IPS-18a (cell line): ENCODE measurements at regions not wholly inside any gene's neighbourhood (a gene's known extent, or its start where the extent isn't known, plus 50 kb on each side); places are given as distances from the start of the nearest gene placed in this dataset.

ENCODE experiments used
- H3K27ac ChIP-seq: one replicate; pipeline ENCODE4 v1.5.1; 2013; ENCODE audit warnings: low read length
- H3K27me3 ChIP-seq: one replicate; pipeline ENCODE4 v1.6.1; 2013; ENCODE audit warnings: mild to moderate bottlenecking, low read length; ENCODE audit not compliant: control insufficient read depth, insufficient read depth
- H3K36me3 ChIP-seq: one replicate; pipeline ENCODE4 v1.6.1; 2013; ENCODE audit warnings: low read depth, low read length; ENCODE audit not compliant: control insufficient read depth
- H3K4me1 ChIP-seq: one replicate; pipeline ENCODE4 v1.6.1; 2013; ENCODE audit warnings: low read depth, low read length; ENCODE audit not compliant: control insufficient read depth
- H3K4me3 ChIP-seq: one replicate; pipeline ENCODE4 v1.5.1; 2013; ENCODE audit warnings: low read length
- H3K9ac ChIP-seq: one replicate; pipeline ENCODE4 v1.6.1; 2013; ENCODE audit warnings: mild to moderate bottlenecking, low read length, moderate library complexity
- H3K9me3 ChIP-seq: one replicate; pipeline ENCODE4 v1.6.1; 2013; ENCODE audit warnings: low read depth, low read length; ENCODE audit not compliant: control insufficient read depth

- peaks cover 3% of the 10 kb centered on the region for H3K9me3 ChIP-seq
- H3K36me3 ChIP-seq: no peaks in the 10 kb centered on the region
- H3K4me1 ChIP-seq: peaks cover 2% of the 10 kb centered on the region
- H3K27me3 ChIP-seq: no peaks in the 10 kb centered on the region
- no peak overlapping the region for H3K9ac ChIP-seq
- no peak overlapping the region for H3K27ac ChIP-seq
- no peak overlapping the region for H3K4me3 ChIP-seq
Measured at GRCh38 chr4:189261475-189261874, 679.2 kb upstream of the FRG1 start.

DNA sequence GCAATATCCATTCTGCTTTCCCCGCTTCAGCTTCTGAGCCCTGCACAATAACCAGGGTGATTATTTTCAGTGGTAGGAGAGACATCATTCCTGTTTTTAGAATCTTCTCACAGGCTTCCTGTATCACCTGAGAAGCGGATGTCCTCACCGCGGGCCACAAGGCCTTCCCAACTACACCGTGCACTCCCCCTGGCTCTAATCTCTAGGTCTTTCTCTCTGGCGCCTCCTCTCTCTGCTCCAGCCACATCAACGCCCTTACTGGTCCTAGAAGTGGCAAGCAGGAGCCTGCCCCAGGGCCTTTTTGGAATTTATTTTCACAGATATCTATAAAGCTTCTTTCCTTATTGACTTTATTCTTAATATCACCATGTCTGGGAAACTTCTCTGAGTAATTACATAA is 675.2 kb upstream of the FRG1 start:
- Histone ChIP-seq H3K9me3 (peaks cover 3% of the 10 kb centered on the region), H3K27me3 (no peaks in the 10 kb centered on the region), H3K9ac (no peak overlapping the region), H3K4me1 (no peaks in the 10 kb centered on the region), H3K36me3 (no peaks in the 10 kb centered on the region), H3K27ac (no peak overlapping the region), H3K4me3 (no peak overlapping the region)

DNA sequence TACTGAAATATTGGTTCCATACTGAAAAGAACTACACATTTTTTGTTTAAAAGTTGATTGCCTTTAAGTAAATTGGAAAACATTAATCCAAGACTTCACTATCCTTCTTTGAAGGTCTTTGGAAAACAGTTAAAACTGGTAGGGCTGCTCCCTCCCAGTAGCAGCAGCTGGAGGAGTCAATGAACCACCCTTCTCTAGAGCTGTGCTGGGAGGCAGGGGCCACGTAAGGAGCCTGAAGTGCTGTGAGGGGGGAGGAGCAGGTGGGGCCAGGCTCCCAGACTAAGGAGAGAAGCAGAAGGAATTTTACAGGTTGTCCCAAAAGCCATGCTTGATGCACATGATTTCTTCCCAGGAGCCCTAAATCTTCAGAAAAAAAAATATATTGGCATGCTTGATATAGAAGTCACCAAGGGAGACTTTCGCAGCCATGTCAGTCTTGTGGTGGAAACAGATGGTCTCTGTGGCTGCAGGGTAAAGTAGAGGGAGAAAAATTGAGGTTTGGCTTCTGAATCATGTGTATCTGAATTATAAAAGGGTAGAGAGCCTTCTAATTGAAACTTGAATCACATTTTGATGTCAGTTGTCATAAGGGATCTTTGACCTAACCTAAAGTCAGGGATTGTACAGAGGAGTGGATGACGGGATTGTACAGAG is 673.2 kb upstream of the FRG1 start:
- Histone ChIP-seq H3K4me1 (no peaks in the 10 kb centered on the region), H3K36me3 (no peaks in the 10 kb centered on the region), H3K27me3 (no peaks in the 10 kb centered on the region), H3K27ac (no peak overlapping the region), H3K9me3 (no peaks in the 10 kb centered on the region), H3K4me3 (no peak overlapping the region), H3K9ac (no peak overlapping the region)

- no peaks in the 10 kb centered on the region for H3K27me3 ChIP-seq
- no peak overlapping the region for H3K27ac ChIP-seq
- H3K4me3 ChIP-seq: no peak overlapping the region
- H3K9ac ChIP-seq: no peak overlapping the region
- H3K4me1 ChIP-seq: no peaks in the 10 kb centered on the region
- H3K36me3 ChIP-seq: no peaks in the 10 kb centered on the region
- no peaks in the 10 kb centered on the region for H3K9me3 ChIP-seq
Measured at GRCh38 chr4:189278597-189279165, 662.0 kb upstream of the FRG1 start.

GRCh38 chr4:189279188-189279587 is 661.5 kb upstream of the FRG1 start:
- no peaks in the 10 kb centered on the region for H3K27me3 ChIP-seq
- no peak overlapping the region for H3K9ac ChIP-seq
- H3K4me1 ChIP-seq: no peaks in the 10 kb centered on the region
- H3K4me3 ChIP-seq: no peak overlapping the region
- no peaks in the 10 kb centered on the region for H3K9me3 ChIP-seq
- no peaks in the 10 kb centered on the region for H3K36me3 ChIP-seq
- no peak overlapping the region for H3K27ac ChIP-seq

DNA sequence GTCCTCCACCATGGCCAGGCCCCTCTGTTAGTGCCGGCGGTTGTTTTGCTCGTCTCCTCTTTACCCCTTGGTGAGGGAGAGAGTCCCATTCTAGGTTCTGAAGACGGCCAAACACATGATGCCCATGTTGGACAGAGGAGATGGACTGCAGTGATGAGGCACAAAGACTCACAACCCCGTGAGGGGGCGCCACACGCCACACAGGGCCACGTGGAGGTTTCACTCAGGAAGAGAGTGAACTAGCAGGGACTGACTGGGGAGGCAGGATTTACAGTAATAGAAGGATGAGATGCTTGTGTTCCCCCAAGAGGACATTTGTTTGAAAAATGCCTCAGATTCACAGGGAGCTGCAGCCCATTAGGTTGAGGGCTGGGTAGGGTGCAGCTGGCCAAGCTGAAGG is 655.3 kb upstream of the FRG1 start:
- H3K27ac ChIP-seq: no peak overlapping the region
- H3K9ac ChIP-seq: no peak overlapping the region
- no peaks in the 10 kb centered on the region for H3K9me3 ChIP-seq
- no peak overlapping the region for H3K4me3 ChIP-seq
- no peaks in the 10 kb centered on the region for H3K27me3 ChIP-seq
- no peaks in the 10 kb centered on the region for H3K36me3 ChIP-seq
- no peaks in the 10 kb centered on the region for H3K4me1 ChIP-seq

- Histone ChIP-seq H3K9me3 (no peaks in the 10 kb centered on the region), H3K4me3 (no peak overlapping the region), H3K27me3 (no peaks in the 10 kb centered on the region), H3K9ac (no peak overlapping the region), H3K36me3 (no peaks in the 10 kb centered on the region), H3K27ac (no peak overlapping the region), H3K4me1 (no peaks in the 10 kb centered on the region)
Measured at GRCh38 chr4:189291939-189292338, 648.7 kb upstream of the FRG1 start.

DNA sequence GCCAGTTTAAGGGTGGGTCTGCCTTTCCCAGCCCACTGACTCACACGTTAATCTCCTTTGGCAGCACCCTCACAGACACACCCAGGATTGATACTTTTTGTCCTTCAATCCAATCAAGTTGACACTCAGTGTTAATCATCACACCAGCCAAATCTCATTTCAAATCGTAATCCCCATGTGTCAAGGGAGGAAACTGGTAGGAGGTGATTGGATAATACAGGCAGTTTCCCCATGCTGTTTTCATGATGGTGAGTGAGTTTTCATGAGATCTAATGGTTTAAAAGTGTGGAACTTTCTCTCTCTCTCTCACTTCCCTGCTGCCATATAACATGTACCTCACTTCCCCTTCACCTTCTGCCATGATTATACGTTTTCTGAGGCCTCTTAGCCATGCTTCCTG is 647.2 kb upstream of the FRG1 start:
- no peaks in the 10 kb centered on the region for H3K9me3 ChIP-seq
- no peak overlapping the region for H3K9ac ChIP-seq
- H3K27ac ChIP-seq: no peak overlapping the region
- H3K27me3 ChIP-seq: no peaks in the 10 kb centered on the region
- H3K4me3 ChIP-seq: no peak overlapping the region
- no peaks in the 10 kb centered on the region for H3K4me1 ChIP-seq
- H3K36me3 ChIP-seq: no peaks in the 10 kb centered on the region

GRCh38 chr4:189294574-189294973 is 646.1 kb upstream of the FRG1 start:
- H3K36me3 ChIP-seq: no peaks in the 10 kb centered on the region
- no peaks in the 10 kb centered on the region for H3K4me1 ChIP-seq
- H3K27me3 ChIP-seq: no peaks in the 10 kb centered on the region
- H3K9me3 ChIP-seq: no peaks in the 10 kb centered on the region
- no peak overlapping the region for H3K9ac ChIP-seq
- no peak overlapping the region for H3K4me3 ChIP-seq
- H3K27ac ChIP-seq: no peak overlapping the region

DNA sequence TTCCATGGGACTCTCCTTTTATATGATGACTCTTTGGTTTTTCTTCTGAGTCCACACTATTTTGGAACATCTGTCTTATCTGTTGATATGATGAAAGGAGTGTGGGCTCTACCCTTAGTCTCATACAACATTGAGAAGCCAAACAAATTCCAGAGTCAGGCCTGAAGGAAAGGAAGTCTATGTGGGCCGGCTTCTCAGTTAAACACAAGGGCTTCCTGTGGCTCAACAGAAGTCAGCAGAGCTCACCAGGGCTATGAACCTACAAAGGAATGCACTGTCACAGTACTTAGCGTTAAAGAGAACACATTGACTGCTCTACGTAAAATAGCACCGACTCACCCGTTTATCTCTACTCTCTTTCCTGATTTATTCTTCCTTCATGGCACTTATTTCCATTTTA is 641.0 kb upstream of the FRG1 start:
- Histone ChIP-seq H3K9me3 (no peaks in the 10 kb centered on the region), H3K27me3 (no peaks in the 10 kb centered on the region), H3K9ac (no peak overlapping the region), H3K4me3 (no peak overlapping the region), H3K36me3 (no peaks in the 10 kb centered on the region), H3K27ac (no peak overlapping the region), H3K4me1 (no peaks in the 10 kb centered on the region)

- Histone ChIP-seq H3K36me3 (no peaks in the 10 kb centered on the region), H3K9ac (no peak overlapping the region), H3K27me3 (no peaks in the 10 kb centered on the region), H3K4me1 (no peaks in the 10 kb centered on the region), H3K9me3 (no peaks in the 10 kb centered on the region), H3K27ac (no peak overlapping the region), H3K4me3 (no peak overlapping the region)
Measured at GRCh38 chr4:189301692-189302091, 639.0 kb upstream of the FRG1 start.

GRCh38 chr4:189302719-189303118 is 638.0 kb upstream of the FRG1 start:
- no peaks in the 10 kb centered on the region for H3K36me3 ChIP-seq
- H3K4me1 ChIP-seq: no peaks in the 10 kb centered on the region
- no peaks in the 10 kb centered on the region for H3K27me3 ChIP-seq
- H3K4me3 ChIP-seq: no peak overlapping the region
- no peak overlapping the region for H3K27ac ChIP-seq
- no peak overlapping the region for H3K9ac ChIP-seq
- H3K9me3 ChIP-seq: no peaks in the 10 kb centered on the region
